Stimulated activated CD8-positive, alpha-beta memory T cell treated with anti-CD3 and anti-CD28 coated beads, Interleukin-7, amount 100 ng/mL, for 48 hours (primary cell): ENCODE measurements at regions not wholly inside any gene's neighbourhood (a gene's known extent, or its start where the extent isn't known, plus 50 kb on each side); places are given as distances from the start of the nearest gene placed in this dataset.
"Not testable (repeated sequence)": the region's sequence is repeated elsewhere in the genome, so short reads cannot be mapped to it uniquely, and the experiment has no call there.

ENCODE experiments used
- DNase-seq, 2 donors: peaks; one replicate each; pipeline ENCODE4 v3.0.0-alpha.2; 2020; ENCODE audit warnings: low read depth in 1 of 2; ENCODE audit errors: extremely low read depth in 1 of 2

GRCh38 chr7:132030883-132031282, 474.5 kb upstream of the PODXL start:
- no peak for DNase-seq

DNA sequence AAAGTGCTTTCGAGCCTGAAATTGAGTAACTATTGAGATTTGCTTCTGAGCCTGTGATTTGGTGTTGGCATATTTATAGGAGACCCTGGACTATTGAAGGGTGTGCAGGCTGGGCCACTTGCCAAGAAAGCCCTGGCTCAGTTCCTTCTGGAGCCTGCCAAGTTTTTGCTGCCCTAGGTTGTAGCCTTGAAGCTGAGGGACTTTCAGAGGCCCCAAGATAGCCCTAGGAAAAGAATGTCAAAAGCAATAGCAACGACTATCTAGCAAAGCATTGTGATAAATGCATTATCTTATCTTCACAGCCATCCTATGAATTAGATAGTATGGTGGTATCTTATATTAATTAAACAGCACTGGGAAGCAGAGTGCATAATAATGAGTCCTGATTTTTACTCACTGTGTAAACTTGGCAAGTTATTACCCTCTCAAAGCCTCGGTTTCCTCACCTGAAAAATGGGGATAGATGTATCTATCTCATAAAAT, 473.7 kb upstream of the PODXL start:
- DNase-seq = no peak

DNA sequence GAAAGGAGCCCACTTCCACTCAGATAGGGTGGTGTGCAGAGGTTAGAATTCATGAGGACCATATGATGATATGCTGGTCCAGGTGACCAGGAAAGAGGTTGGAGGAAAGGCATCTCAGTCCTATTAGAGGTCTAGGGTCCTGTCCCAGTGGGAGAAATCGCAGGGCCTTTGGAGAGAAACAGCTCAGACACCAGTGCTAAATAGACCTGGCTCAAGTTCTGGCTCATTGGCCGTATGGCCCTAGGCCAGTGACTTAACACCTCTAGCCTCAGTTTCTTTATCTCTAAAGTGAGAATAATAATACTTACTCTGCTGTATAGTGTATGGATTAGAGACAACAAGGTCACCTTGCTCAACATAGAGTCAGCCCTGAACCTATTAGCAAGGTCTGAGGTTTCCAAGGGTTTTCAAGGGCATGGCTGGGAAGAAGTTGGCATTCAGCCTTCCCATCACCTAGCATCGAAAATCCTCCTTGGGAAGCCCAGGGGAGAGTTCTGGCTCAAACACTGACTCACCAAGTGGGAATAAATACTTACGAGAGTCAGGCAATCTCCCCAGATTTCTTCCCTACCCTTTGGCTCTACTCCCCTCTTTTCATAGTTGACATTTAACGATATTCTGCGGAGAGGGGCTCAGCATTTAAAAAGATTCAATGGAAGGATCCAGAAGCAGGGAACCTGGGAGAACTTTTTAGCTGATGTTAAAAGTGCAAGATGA, 473.1 kb upstream of the PODXL start:
- DNase-seq = no peak

DNA sequence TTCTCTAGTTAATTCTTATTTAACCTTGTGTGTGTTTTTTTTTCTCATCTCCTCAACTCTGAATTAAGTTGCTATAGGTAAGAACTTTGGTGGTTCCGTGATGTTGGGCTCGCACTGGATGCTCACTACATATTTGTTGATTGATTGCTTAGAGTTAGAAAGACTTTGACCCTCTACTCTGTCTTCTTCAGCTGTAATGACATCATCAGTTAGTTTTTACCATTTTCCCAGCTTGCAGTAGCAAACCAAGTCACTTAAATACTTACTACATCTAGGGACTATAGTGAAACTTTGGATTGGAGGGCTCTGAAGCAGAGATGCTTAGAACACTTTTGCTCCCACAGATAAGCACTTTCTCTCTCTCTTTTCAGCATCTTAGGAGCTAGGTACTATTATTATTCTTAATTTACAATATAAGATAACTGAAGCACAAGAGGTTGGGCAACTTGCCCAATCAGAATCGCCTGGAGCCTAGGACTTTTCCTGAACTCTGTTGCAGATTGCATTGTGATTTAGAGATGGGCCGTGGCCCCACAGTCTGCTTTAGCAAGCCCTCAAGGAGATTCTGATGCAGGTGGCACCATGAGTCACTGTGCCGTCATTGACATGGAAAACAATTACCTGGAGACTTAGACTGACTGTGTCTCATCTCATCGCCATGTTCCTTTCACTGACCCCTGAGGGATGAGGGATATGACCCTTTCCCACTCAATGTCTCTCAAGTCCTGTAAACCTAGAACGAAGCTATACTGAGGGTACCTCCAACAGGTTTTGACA, 471.9 kb upstream of the PODXL start:
- DNase-seq = no peak

DNA sequence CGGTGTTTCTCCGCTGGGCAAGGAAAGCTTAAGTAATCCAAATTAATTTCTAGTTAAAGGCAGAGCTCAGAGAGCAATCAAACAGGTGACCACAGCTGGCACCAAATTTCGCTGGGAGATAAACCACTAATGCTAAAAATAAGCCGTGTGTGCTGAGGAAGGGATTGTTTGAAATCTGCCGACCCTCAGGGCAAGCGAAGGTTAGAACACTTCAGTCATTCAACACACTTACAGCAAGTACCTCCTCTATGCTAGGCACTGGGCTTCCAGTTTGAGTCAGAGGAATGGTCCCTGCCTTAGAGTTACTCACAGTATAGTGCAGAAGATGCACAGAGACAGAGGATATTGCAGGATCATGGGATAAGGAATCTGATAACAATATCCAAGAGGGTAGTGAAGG, 467.9 kb upstream of the PODXL start:
- DNase-seq = no peak

GRCh38 chr7:132023466-132023865, 467.0 kb upstream of the PODXL start:
- DNase-seq = no peak

DNA sequence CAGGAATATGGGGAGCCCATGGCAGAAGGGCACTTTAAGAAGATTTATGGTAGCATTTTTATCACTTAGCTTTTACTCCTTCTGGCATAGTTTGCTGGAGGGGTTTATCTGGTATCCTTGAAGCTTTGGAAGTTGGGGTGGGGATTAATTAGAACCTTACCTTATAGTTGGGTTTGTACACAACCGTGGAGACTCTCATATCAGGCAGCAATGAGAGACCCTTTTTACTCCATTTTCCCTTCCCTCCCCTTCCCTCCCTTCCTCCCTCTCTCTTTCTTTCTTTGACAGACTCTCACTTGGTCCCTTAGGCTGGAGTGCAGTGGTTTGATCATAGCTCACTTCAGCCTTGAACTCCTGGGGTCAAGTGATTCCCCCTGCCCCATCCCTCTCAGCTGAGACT, 465.8 kb upstream of the PODXL start:
- no peak for DNase-seq

DNA sequence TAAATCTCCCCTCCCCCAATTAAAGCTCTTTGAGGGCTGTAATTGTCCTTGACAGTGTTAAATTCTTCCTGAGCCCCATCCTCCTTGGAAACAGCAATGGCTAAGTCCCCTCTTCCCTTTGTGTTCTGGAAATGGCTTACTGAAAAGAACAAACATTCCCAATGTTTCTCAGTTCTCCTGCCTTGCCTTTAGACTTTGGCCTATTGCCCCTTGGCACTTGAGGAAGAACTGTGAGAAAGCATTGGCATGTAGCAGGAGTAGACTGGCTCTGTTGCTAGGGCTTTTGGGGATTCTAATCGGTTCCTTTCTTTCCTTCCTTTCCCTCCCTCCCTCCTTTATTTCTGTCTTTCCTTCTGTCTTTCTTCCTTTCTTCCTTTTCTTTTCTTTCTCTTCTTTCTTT, 463.3 kb upstream of the PODXL start:
- DNase-seq = no peak

DNA sequence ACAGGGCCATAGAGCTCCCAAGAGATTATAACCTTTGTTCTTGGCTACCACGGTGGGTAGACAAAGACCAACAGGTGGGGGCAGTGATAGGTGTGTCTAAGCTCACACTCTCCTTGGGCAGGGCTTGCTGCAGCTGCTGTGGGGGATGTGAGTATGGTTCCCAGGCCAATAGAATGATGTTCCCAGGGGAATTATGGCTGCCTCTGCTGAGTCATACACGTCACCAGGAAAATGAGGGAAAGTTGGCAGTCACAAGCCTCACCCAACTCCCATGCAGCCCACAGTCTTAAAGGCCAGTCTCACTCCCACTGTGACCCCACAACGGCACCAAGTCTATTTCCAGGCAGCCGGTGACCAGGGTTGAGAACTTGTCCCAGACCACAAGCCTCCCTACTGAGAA, 453.4 kb upstream of the PODXL start:
- no peak for DNase-seq

DNA sequence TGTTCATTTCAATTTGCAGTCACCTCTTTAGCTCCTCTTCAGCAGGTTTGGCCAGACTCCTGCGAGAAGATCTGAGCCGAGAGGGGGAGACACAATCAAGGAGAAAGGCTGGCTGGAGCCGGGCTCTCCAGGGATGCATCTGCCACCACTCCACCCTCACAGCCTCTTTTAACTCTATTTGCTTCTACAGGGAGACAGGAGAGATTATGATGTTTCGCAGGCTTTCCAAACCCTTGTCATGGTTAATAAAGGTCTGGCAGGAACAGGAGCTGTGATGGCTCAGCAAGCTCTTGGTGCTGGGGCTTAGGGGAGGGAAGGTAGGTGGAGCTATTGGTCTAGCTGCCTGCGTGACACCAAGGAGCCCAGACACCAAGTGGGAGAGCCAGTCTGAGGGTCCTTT, 448.1 kb upstream of the PODXL start:
- no peak for DNase-seq

DNA sequence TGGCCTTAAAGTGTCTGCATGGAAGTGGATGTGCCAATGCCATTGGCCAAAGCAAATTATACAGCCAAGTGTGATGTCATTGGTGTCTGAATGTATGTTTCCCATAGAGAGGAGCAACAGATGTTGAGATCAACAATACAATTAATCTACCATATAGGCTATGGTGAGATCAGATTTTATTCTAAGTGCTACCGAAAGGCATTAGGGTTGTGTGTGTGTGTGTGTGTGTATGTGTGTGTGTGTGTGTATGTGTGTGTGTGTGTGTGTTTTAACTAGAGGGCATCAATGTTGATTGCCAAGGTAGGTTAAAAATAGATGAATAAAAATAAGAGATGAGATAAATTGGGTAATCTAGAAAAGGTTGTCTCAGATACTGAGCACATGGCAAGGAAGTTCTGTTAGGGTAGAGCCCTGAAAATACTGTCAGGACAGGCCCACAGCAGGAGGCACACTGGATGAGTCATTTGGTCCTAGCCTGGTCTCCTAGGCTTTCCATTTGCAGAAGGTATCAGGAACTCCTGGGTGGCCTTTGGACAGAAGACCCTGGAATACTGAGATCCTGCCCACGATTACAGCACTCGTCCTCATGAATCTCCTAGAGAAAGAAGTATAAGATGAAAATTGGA, 446.0 kb upstream of the PODXL start:
- no peak for DNase-seq

- no peak for DNase-seq
Observed at GRCh38 chr7:132001146-132001545, 444.7 kb upstream of the PODXL start.

GRCh38 chr7:131999193-131999592, 442.8 kb upstream of the PODXL start:
- no peak for DNase-seq

- DNase-seq = no peak
Observed at GRCh38 chr7:131995324-131995723, 438.9 kb upstream of the PODXL start.

GRCh38 chr7:131981069-131981468, 424.6 kb upstream of the PODXL start:
- DNase-seq = not testable (repeated sequence)

GRCh38 chr7:131978118-131978517, 421.7 kb upstream of the PODXL start:
- DNase-seq = not testable (repeated sequence)

DNA sequence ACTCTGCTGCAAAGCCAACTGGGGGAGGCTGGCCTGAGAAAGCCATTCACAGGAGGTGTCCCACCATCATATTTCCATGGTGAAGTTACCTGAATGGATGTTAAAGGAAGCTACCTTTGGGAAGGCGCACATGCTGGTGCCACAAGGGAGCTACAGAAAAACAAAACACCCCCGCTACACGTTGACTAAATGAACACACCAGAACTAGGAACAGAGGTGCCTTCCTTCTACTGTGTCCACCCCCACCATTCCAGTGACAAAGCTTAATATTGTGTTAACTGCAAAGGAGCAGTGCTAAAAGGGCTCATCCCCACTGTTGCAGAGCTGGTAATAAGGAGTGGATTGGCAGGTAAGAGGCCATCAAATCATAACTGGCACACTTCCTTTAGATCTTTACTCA, 420.0 kb upstream of the PODXL start:
- DNase-seq = no peak

DNA sequence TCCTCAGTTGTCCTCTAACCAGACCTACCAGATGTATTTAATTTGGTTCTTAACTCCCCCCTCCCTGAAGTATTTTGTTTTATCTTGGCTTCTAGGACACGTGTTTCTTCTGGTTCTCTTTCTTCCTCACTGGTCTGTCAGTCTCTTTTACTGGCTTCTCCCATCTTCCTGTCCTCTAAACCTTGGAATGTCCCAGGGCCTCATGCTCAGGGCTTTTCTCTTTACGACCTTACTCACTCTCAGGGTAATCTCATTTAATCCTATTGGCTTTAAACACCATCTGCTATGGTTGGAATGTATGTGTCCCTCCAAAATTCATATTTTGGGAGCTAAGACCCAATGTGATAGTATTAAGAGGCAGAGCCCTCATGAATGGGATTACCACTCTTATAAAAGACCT, 418.2 kb upstream of the PODXL start:
- no peak for DNase-seq

DNA sequence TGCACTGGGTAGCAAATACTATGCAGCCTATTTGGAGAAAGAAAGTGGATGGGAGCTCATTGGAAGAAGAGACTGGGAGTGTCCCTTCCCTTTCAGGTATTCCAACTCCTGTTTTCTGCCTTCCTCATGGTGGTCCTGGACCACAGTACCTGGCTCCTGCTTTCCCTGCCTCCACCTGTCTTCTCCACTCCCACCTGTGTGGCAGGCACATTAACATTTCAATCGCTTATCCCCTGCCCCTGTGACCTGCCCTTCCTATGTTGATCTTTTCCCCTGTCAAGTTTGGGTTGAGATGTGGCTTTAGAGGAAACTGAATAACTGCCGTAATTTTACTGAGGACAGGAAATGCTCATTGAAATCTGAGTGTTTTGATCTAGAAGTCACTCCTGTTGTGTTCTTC, 415.8 kb upstream of the PODXL start:
- no peak for DNase-seq

DNA sequence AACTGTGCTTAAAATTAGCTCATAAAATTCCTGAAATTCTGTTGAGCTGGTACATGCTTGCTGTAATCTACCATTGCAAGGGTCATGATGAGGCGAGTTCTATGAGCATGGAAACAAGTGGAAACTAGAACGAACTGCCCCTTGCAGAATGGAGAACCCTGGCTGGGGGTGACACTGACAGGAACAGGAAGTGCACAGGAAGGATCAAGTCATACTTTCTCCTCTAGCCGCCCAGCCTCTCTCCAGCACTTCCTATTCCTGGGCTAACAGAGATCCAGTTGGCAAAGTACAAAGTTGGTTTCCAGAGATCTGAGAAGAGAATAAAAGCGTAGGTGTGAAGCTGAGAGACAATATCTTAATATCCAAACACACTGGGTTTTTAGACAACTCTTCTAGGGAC, 414.2 kb upstream of the PODXL start:
- DNase-seq = no peak

DNA sequence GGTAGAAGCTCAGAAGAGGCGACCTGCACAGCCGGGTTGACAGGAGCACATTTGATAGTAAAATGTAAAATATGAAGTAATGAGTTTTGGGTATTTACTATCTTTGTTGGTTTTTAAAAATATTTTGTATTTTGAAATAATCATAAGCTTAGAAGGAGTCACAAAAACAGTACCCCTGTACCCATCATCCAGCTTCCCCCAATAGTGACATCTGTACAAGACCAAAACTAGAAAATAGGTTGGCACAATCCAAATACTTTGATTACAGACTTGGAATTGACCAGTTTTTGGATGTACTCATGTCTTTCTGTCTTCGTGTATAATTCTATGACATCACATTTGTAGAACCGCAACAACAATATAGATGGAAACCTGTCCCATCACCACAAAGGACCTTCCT, 413.1 kb upstream of the PODXL start:
- no peak for DNase-seq

- no peak for DNase-seq
Observed at GRCh38 chr7:131967216-131967730, 410.8 kb upstream of the PODXL start.
